Activated CD4-positive, alpha-beta T cell treated with anti-CD3 and anti-CD28 coated beads for 4 hours (primary cell): ENCODE measurements at regions not wholly inside any gene's neighbourhood (a gene's known extent, or its start where the extent isn't known, plus 50 kb on each side); places are given as distances from the start of the nearest gene placed in this dataset.
"Not testable (repeated sequence)": the region's sequence is repeated elsewhere in the genome, so short reads cannot be mapped to it uniquely, and the experiment has no call there.

Experiments used
- DNase-seq, 2 donors: peaks; one replicate each; pipeline ENCODE4 v3.0.0-alpha.2; 2020

DNA sequence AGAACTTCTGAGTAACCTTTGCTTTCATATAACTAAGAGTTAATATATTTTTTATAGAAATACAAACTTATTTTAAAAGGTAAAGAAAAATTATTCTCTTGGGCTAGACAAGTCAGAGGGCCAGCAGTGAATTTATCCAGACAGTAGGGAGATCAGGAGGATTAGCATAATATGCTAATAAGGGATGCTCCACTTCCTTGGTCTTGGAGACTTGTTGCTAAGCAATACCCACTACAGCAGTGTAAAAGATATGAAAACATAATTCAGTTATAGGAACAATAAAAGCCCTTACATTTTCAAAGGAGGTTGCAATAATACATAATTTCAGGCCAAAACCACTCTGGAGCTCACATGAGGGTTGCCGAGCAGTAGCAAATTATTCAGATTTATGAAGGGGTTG lies 615.6 kb downstream of the KCNH5 start:
- no peak for DNase-seq

DNA sequence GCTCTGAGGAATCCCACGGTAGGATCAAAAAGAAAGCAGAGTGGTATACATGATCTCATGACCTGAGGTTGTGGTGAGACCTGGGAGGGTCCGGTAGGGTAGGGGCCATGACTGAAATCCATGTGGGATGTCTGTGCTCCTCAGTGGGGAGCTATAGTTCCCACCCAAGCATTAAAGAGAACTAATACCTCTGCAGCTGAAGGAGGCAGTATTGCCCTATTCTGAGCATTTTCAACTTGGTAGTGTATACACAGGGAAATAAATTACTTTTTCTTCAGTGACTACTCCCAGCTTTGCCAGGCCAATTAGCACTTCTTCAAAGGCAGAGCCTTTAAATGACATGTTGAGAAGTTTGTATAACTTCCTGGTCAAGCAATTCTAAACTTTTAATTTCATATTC lies 613.8 kb downstream of the KCNH5 start:
- DNase-seq, result no peak

DNA sequence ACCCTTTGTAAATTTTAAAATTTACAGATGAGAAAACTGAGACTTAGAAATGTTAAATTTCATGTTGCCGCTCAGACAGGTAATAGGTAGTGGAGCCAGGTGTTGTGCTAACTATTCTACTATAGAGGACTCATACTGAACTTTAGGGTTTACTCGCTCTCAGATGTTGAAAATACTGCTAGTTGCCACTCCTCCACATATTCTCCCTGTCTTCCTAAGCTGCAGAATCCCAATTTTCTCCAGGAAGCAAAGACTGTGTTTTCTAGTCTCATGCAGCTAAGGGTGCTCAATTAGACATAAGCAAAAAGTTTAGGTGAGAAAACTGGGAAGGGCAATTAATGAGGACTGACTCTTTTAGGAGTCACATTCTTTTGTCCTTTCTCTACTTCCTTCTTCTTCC lies 612.3 kb downstream of the KCNH5 start:
- DNase-seq, result no peak

DNA sequence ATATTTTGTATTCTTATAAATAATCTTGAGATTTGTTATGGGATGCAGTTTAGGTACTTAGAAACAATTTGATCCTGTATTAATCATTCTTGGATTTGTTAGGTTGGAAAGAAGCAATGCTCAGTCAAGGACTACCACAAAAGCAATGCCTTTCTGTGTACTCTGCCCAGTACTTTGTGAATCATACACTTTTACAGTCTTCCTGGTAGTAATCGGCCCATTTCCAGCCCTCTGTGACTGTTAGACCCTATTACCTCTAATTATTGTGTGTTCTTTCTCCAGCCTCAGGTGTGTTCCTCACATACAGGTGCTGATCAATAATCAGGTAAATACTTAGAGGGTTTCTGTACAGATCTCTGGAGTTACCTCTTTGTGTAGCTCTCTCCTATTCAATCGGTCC lies 609.0 kb downstream of the KCNH5 start:
- DNase-seq, result no peak

DNA sequence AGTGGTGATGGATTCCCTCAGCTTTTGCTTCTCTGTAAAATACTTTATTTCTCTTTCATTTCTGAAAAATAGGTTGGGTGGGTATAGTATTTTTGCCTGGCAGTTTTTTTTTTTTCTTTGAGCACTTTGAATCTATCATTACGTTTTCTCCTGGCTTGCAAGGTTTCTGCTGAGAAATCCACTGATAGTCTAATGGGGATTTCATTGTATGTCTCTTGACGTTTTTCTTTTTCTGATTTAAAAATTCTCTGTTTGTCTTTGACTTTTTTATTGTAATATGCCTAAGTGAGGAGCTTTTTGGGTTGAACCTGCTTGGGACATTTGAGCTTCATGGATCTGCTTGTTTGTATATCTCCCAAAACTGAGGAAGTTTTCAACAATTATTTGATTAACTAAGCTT lies 606.0 kb downstream of the KCNH5 start:
- DNase-seq, result no peak

DNA sequence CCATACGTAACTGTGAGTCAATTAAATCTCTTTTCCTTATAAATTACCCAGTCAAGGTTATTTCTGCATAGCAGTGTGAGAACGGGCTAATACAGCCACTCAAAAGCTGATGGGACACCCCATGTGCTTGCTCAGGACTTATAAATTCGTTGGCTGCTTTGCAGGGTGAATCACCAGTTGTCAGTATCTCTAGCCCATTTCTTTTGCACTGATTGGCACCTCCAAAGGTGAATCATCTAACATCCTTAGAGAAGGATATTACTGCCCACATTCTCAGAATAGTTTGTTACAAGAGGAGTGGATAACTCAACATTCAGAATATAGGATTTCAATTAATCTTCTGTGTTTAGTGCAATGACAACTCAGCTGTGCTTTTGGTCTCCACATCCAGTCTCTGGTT lies 601.5 kb downstream of the KCNH5 start:
- no peak for DNase-seq

DNA sequence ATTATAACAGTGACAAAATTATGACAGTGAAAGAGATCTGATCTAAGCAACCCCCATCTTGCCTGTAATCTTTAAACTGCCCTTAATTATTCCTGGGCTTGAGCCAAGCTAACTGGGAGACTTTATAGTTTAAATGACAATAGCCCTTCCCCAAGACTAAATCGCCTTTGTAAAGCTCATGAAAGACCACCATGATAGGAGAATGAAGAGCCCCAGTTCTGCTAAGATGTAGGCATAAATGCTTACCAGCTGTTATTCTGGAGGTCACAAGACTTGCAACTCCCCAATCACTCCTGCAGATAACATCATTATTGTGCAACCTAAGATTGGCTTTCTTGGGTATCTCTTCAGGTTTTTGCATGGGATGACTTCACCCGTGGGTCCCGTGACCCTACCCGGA lies 599.7 kb downstream of the KCNH5 start:
- no peak for DNase-seq

DNA sequence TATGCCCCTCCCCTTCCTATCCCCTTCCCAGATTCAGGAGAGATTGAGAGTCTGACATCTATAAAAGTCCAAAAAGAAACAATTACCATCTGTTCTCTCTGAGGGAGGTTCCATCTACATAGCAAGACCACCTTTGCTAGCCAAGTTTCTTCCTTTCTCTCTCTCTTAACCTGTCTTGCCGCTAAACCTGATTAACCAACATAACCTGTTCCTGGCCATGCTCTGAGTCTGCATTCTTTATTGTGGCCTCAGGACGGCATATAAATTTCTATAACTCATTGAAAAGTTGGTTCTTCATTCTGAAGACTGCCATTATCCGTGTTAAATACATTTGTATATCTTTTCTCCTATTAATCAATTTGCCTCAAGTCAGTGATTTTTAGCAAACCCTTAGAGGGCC lies 594.0 kb downstream of the KCNH5 start:
- no peak for DNase-seq

DNA sequence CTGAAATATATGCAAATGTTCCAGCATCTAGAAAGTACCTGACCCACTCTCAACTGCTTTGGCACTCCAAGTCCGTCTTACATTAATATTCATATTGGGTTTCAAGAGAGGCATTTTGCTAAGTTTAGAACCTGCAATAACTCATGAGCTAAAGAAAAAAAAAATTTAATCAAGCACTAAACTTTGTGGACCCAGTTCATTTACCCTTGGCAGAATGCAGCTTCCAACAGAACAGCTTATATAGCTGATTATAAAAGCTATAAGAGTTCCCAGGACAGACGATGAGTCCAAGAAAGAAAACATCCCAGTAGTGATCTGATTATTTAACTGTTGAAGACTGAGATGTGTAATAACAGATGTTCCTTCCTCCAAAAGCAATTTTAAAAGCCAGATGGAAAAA lies 592.0 kb downstream of the KCNH5 start:
- DNase-seq, result no peak

DNA sequence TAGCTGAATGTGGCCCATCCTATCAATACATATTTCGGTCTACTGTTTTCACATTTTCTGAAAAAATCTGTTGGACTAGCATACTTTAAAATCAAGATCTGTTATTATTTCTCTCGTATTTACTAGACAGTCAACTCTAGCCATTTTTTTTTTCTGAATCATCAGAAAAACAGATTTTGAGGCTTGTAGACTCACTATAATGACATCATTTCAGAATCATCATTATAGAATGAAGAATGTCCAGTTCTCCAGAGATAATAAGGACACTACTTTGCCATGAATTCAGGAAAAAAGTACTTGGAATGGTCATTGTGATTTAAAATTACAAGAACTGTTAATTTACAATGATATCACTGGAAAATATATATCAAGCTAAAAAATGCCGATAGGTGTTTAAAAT lies 589.8 kb downstream of the KCNH5 start:
- DNase-seq, result no peak

DNA sequence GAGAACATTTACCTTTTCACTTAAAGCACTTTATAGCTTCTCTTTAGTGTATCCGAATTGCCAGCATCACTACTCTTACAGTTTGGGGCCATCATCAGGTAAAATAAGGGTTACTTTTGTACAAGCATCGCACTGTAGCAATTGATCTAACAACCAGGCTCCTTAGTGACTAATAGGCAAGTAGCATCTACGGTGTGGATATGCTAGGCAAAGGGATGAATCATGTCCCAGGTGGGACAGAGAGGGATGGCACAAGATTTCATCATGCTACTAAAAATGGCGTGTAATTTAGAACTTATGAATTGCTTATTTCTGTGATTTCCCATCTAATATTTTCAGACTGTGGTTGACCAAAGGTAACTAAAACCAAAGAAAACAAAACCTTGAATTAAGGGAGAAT lies 582.3 kb downstream of the KCNH5 start:
- no peak for DNase-seq

DNA sequence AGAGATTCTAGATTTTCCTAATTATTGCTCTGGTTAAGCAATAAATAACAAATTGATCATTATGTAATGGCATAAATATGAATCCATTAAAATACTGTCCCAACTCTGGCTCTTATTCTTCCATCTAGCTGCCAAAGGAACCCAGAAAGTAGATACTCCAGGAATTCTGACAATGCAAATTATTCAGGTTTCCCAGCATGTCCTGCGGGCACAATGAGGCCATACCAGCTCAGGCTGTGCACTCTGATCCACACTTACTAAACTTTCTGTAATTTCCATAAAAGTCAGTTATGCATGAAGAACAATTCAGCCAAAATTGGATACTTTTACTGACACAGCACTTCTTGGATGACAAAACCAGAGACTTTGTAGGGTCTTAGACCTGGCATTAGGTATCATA lies 576.3 kb downstream of the KCNH5 start:
- DNase-seq, result no peak

DNA sequence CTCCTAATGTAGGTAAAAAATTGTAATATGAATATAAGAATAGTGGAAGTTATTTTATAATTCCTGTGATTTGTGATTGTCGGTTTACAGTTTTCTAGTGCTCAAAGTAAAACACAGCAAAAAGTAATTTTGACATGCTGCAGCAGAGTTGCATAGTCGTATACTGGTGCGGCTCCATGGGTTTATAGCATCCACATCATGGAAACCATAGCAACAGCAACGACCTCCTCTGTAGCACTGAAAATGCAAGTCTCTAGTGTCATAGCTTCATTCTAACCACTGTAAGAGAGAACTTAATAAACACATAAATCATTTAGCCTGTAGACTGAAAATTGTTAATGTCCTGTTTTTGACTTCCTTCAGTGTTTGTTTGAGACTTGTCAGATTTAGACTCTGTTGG lies 574.3 kb downstream of the KCNH5 start:
- no peak for DNase-seq

DNA sequence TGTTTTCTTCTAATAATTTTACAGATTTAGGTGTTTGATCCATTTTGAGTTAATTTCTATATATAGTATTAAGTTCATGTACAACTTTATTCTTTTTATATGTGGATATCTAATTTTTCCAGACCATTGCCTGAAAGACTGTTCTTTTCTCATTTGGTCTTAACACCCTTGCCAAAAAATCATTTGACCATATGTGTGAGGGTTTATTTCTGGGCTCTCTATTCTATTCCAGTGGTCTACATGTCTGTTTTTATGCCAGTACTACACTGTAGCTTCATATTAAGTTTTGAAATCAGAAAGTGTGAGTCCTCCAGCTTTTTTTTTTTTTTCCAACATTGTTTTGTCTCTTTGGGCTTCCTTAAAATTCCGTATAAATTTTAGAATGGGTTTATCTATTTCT lies 554.1 kb downstream of the KCNH5 start:
- no peak for DNase-seq

DNA sequence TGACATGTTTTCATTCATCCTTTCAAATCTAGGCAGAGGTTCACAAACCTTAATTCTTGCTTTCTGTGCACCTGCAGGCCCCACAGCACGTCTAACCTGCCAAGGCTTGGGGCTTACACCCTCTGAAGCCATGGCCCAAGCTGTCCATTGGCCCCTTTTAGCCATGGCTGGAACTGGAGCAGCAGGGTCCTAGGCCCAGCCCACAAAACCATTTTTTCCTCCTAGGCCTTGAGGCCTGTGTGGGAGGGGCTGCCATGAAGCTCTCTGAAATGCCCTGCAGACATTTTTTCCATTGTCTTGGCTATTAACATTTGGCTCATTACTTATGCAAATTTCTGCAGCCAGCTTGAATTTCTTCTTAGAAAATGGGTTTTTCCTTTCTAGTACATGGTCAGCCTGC lies 547.5 kb downstream of the KCNH5 start:
- no peak for DNase-seq

DNA sequence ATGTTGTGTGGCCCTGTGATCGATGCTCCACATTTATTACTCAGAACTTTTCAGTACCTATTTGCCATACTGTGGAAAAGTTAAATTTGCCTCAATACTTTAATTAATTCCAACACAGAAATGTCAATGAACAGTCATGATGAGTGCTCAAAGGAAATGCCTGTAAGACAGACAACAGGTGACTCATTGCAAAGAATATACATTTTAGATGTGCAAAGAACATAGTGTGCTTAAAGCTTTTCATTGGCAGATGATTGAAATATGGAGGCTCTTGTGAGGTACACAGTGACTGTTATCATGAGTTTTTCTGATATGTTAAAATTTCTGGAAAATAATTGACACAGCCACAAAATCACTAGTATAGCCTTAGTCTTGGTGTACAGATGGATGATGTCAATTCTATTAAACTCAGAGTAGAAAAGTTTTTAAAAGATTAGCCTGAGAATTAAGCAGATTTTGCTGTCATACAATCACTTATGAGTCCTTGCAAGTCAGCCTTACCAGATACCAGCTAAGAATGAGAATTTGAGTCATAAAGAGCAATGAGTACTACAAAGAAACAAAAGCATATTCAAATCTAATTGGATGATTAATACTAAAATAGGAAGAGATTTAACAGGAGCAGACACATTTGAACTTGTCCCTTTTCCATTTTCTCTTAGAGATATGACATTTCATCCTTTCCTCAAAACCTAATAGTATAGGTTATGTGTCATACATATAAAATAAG lies 544.1 kb downstream of the KCNH5 start:
- DNase-seq, result no peak

DNA sequence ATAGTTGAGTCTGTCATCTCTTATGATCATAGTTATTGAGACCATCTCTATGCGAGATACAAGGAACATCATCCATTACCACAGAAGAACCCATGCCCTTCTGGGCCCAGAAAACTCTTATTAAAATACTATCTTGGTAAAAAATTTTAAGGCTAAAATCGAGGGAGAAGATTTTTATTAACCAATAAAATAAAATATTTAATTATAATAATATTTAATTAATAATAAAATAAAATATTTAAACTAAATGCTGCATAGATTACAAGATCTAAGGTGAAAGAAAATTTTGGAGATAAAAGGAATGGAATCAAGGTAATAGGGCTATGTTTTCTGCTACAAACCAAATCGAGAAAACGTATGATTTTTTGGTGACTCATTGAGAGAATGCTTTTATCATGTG lies 540.2 kb downstream of the KCNH5 start:
- no peak for DNase-seq

DNA sequence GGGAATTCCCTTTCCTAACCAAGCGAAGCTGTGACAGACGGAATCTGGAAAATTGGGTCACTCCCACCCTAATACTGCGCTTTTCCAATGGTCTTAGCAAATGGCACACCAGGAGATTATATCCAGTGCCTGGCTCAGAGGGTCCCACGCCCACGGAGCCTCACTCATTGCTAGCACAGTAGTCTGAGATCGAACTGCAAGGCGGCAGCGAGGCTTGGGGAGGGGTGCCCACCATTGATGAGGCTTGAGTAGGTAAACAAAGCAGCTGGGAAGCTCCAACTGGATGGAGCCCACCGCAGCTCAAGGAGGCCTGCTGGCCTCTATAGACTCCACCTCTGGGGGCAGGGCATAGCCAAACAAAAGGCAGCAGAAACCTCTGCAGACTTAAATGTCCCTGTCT lies 523.9 kb downstream of the KCNH5 start:
- not testable (repeated sequence) for DNase-seq

DNA sequence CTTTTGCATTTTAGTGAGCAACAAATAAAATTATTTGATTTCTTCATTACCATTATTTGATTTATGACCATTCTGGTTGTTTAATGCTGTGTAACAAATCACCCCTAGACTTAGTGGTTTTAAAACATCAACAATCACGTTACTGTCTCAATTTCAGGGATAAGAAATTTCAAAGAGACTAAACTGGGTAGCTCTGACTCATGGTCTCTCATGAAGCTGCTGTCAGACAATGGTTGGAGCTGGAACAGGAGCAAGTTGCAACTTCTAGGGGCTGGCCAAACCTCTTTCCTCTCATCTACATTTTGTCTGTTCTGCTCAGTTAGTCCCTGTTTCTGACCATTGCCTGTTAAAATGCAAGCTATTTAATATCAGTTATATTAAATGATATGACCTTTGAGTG lies 517.0 kb downstream of the KCNH5 start:
- no peak for DNase-seq

DNA sequence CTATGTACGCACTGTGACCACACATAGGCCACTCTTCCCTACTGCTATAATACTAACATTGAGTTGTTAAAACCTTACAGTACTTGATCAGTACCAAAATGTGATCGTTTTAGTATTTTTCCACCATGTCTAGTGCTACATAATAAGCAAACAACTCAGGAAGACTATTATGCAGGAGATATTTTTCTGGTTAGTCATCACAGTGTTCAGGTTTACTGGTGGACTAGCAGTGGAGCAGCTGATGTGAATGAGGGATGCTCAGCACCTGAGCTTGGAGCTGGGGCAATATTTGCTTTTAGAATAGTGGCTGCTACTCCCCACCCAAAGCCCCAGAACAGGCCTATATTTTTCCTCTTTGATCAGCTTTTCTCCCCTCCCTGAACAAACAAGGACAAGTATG lies 513.1 kb downstream of the KCNH5 start:
- no peak for DNase-seq

DNA sequence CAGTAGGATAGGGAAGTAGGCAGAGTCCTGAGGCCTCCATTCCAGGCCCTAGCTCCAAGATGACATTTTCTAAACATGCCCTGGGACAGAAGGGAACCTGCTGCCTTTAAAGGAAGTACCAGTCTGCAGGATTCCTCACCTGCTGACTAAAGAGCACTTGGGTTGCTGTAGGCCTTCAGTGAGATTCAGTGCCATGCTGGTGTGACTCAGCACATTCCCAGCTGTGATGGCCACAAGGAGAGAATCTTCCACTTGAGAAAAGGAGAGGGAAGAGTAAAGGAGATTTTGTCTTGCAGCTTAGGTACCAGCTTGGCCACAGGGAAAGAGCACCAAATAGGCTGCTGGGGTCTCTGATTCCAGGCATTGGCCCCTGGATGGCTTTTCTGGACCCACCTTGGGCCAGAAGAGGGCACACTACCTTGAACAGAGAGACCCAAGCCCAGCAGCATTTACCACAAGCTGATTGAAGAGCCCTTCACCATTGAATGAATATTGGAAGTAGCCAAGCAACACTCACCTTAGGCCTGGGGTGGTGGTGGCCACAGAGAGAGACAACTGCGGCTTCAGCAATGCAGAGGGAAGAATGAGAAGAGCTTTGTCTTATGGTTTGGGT lies 498.3 kb downstream of the KCNH5 start:
- DNase-seq, result no peak

DNA sequence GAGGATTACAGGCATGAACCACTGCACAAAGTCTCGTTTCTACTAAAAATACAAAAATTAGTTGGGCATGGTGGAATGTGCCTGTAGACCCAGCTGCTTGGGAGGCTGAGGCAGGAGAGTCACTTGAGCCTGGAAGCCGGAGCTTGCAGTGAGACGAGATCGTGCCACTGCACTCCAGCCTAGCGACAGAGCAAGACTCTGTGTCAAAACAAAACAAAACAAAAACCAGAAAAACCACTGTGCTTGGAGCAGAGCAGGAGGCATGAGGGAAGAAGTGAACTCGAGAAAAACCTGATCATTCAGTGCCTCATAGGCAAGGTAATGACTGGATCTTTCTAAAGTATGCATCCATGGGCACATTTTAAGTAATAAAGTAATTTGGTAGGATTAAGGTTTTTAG lies 487.8 kb downstream of the KCNH5 start:
- no peak for DNase-seq

DNA sequence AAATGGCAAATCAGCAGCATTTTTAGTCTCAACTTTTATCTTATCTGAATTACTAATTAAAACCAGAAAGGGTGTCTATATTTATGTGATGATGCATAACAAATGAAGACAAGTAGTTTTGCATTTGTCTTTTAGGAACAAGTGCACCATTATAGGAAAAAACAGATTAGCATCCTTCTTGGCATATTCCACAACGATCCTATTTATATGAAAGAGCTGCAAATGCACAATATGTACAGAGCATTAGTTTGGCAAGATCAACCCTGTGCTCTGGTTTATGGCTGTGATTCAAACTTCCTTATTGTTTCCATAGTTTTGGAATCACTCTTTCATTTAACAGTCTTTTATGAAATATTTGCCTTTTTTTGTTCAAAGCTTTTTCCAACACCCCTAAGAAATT lies 486.8 kb downstream of the KCNH5 start:
- DNase-seq, result no peak

DNA sequence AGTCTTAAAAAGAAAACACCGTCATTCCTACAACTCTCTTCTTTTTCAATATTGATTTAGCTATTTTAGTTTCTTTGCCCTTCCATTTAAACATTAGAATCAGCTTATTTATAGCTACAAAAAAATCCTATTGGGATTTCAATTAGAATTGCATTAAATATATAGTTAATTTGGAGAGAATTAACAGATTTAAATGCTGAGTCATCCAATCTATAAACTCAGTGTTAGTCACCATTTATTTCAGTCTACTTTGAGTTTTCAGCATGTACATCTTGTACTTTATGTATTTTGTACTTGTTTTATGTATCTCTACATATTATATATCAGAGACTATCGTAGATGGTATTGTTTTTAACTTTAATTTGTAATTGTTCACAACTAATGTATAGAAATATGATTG lies 460.0 kb downstream of the KCNH5 start:
- DNase-seq, result no peak

DNA sequence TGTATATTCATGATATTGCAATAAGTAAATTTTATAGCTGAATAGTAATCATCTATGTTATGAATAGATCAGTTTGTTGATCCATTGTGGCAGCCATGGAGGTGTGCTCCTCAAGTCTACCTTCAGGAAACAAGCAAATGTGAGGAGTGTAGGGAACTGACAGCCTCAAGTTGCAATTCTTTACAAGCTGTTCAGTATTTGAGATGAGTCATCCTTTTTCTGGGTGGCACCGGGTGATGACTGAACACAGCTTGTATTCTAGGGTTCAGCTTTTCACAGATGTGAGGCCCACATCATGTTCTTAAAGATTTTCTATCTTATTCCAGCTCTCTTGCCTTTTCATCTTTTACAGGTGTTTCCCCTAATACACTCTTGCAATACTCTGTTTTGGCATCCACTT lies 452.4 kb downstream of the KCNH5 start:
- DNase-seq, result no peak
